Retinal pigment epithelial cell (primary cell): ENCODE measurements at regions not wholly inside any gene's neighbourhood (a gene's known extent, or its start where the extent isn't known, plus 50 kb on each side); places are given as distances from the start of the nearest gene placed in this dataset.

Experiments
- DNase-seq: peaks from one replicate; pipeline ENCODE4 v3.0.0-alpha.2; 2010; ENCODE audit warnings: low read depth
- H3K4me3 ChIP-seq: 2 replicates; pipeline ENCODE4 v1.5.1; 2011; ENCODE audit warnings: mild to moderate bottlenecking, low read length, control low read depth, moderate library complexity
- TF ChIP-seq, protein P1 (sequence below): conservative IDR thresholded peaks from 2 replicates; pipeline ENCODE4 v1.5.1; 2011; ENCODE audit warnings: low read depth, low read length, control low read depth, inconsistent platforms

DNA sequence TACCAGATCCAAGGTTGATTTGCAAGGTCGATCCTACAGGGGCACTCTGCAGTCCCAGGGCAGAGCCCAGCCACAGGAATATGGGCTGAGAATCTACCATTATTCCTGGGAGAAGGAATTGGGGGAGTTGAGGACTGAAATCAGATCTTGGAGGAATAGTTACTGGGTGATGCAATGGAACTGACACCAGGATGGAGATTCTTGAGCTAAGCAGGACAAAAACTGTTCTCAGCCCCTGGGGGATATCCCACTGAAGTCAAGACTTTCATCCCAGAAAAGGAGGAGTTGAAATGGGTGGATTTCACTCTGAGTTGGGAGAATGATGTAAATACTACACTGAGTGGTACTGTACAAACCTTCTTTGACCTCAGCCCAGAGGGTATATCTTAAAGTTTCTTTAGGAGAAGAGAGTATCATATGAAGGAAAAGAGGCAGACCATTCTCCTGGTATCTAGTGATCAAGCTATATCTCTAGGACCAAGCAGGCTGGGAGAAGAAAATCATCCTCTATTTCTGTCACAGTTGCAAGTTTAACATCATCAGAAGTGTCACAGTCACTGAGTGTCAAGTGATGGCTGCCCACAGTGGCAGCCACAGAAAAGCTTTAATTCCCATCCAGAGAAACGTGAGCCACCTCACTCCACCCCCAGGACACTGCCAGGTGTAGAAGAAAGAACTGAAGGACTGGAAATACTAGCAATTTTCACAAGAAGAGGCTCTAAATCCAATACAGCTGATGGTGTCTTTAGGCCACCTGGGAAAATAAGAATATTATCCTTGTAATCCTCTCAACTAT, 181.9 kb downstream of the NUAK1 start:
- TF ChIP-seq, protein P1, sequence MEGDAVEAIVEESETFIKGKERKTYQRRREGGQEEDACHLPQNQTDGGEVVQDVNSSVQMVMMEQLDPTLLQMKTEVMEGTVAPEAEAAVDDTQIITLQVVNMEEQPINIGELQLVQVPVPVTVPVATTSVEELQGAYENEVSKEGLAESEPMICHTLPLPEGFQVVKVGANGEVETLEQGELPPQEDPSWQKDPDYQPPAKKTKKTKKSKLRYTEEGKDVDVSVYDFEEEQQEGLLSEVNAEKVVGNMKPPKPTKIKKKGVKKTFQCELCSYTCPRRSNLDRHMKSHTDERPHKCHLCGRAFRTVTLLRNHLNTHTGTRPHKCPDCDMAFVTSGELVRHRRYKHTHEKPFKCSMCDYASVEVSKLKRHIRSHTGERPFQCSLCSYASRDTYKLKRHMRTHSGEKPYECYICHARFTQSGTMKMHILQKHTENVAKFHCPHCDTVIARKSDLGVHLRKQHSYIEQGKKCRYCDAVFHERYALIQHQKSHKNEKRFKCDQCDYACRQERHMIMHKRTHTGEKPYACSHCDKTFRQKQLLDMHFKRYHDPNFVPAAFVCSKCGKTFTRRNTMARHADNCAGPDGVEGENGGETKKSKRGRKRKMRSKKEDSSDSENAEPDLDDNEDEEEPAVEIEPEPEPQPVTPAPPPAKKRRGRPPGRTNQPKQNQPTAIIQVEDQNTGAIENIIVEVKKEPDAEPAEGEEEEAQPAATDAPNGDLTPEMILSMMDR = no peak
- no peak overlapping the region for H3K4me3 ChIP-seq
- DNase-seq = no peak

DNA sequence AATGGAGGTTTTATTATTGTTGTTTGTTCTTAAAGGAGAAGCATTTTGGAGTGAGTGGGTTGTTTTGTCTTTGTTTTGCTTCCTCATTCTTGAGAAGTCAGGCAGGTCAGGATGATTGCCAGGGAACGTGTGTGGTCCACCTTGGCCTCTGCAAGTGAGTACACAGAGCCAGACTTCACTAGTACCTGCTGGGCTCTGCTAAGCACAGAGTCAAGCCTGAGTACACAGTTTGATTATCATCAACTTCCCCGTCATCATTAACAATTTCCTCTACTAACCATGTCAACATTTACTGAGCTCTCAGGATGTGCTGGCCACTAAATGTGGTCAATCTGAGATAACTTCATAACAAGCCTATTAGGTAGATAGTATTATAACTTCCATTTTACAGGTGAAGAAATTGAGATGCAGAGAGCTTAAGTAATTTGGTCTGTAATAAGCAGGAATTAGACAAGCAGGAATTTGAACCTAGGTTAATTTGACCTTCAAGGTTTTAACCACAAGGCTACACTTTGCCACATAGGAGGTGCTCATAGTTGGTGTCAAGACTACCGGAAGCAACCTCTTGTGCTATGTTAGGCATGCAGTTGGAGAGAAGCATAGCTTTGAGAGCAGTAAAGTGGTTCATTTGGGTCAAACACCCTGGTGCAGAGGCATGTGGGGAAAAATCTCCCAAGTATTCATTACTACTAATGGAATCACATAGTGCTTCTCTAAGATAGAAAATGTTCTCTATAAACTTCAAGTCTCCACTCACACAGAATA, 178.3 kb downstream of the NUAK1 start:
- DNase-seq = no peak
- no peak overlapping the region for H3K4me3 ChIP-seq
- TF ChIP-seq, protein P1 = no peak

DNA sequence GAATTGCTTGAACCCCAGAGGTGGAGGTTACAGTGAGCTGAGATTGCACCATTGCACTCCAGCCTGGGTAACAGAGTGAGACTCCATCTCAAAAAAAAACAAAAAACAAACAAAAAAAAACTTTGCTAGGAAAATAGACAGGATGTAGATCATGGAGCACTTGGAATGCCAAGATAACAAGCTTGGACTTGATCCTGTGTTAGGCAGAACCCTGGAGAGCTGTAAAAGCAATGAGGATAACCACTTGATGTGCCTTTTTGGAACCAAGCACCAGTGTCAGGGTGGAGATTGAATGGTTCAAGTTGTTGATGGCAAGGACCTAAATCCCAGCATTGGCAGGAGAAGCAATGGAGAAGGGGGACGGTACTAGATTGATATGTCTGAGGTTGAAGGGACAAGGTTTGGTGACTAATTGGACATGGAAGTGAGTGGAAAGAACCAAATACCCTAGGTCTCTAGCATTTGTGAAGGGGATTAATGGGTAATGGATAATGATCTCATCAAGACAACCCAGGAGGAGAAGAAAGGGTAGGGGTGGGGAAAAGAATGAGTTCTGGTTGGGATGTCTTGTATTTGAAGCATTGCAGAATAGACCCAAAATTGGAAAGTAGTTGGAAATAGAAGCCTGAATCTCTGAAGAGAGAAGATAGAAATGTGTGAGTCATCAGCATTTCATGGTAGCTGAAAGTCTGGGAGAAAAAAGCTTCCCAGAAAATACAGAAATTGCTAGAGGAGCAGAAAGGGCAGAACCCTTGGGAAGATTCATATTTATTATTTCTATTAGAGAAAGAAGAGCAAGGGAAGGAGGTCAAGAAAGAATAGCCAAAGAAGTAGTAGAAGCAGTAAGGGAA, 176.7 kb downstream of the NUAK1 start:
- TF ChIP-seq, protein P1 = no peak
- H3K4me3 ChIP-seq = no peak overlapping the region
- DNase-seq = no peak

DNA sequence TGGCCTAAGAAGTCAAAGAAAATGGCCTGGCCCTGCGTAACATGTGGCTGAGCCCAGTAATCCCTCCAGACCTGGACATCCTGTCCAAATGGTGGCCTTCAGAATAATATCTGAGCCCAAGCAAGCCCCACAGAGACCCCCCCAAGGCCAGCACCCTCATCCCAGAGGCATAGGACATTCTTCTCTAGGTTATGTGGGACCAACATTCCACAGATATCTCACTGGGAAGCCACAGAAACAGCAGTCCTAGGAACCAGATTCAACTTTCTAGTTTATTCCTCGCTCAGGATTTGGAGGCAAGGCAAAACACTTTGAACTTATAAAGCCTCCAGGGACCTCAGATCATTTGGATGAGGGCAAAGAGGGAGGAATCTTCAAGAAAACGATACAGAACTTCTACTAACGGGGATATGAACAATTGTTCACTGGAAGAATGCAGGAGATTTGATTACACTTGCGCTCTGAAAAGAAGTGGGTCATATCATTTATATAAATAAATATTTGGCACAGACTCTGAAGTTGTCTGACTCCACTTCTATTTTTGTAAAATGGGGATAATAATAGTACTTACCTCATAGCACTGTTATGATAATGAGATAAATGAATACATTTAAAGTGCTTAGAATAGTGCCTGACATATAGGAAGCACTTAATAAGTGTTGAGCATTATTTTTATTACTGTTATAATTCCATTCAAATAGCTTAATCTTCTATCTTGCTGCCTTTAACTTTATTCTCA, 171.5 kb downstream of the NUAK1 start:
- no peak for DNase-seq
- TF ChIP-seq, protein P1 = no peak
- H3K4me3 ChIP-seq = no peak overlapping the region

DNA sequence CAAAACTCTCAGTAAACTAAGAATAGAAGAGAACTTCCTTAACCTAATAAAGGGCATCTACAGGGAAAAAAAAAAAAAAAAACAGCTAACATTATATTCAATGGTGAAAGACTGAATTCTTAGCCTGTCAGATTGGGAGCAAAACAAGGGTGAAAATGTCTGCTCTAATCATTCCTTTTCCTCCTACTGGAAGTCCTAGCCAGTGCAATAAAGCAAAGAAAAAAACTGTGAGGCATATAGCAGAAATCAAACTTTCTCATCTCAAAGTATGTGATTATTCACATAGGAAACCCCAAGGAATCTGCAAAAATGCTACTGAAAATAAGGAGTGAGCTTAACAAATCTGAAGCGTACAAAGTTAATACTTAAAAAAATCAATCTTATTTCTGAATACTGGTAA, 170.7 kb downstream of the NUAK1 start:
- H3K4me3 ChIP-seq = no peak overlapping the region
- DNase-seq = no peak
- TF ChIP-seq, protein P1 = no peak

DNA sequence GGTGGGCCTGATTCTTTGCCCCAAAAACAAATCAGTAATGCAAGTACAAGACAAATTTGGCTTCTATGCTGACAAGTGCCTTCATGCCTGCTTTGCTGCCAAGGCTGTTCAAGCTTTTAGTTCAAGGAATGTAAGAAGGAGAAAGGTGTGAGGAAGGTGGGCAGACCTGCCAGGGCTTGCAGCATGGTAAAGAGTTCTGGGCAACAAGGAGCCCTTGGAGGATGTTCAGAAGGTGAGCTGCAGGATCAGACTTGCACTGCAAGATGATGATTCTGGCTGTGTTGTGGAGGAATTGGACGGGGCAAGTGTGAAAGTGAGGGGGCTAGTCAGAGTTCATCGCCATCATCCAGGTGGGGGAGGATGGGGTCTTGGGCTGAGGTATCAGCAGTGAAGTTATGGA, 167.9 kb downstream of the NUAK1 start:
- TF ChIP-seq, protein P1 = no peak
- DNase-seq = no peak

More for the DNA sequence above, 167.9 kb downstream of the NUAK1 start:
- H3K4me3 ChIP-seq = no peak overlapping the region
